SK-N-SH (cell line): ENCODE measurements at regions not wholly inside any gene's neighbourhood (a gene's known extent, or its start where the extent isn't known, plus 50 kb on each side); places are given as distances from the start of the nearest gene placed in this dataset.

Experiments
- CTCF ChIA-PET: fragments of 300-600, 350-600 bp; formaldehyde crosslinking; extraction: SDS; loops from one replicate; lab custom pipeline; 2021; lab: Yijun Ruan, JAX
- POLR2A ChIA-PET: fragments of 350-600 bp; sonication (Branson Sonifier 250); formaldehyde crosslinking; extraction: SDS; loops from one replicate; lab custom pipeline; 2020; ENCODE audit warnings: antibody characterized with exemption, inconsistent platforms; lab: Yijun Ruan, JAX
- DNase-seq: peaks from one replicate; pipeline ENCODE4 v3.0.0; 2012
- H2AFZ ChIP-seq: fragments of 200-600 bp; sonication (generic); 2 replicates; pipeline ENCODE4 v1.8.1; 2016; ENCODE audit warnings: antibody characterized with exemption, mild to moderate bottlenecking, low read depth
- H3F3A ChIP-seq: fragments of 200-600 bp; sonication (generic); replicated peaks from 2 replicates; pipeline ENCODE3; 2016; ENCODE audit warnings: antibody characterized with exemption, mild to moderate bottlenecking; ENCODE audit not compliant: insufficient read depth
- H3K27ac ChIP-seq, 2 experiments: fragments of 200-500 bp in 1 of 2; fragments of 200-600 bp in 1 of 2; sonication (Bioruptor generic) in 1 of 2; sonication (generic), shearing (Covaris generic) in 1 of 2; 2 replicates each; pipeline versions ENCODE4 v1.5.1 to v1.6.1; 2014 to 2016; ENCODE audit warnings: low read depth in 2 of 2, inconsistent platforms in 1 of 2, low read length in 1 of 2, mild to moderate bottlenecking in 1 of 2, mixed read lengths in 1 of 2
- H3K27me3 ChIP-seq: fragments of 200-600 bp; sonication (generic), shearing (Covaris generic); 2 replicates; pipeline ENCODE4 v1.6.1; 2016; ENCODE audit warnings: mixed run types; ENCODE audit not compliant: insufficient read depth
- H3K36me3 ChIP-seq, 2 experiments: fragments of 200-500 bp in 1 of 2; fragments of 200-600 bp in 1 of 2; sonication (Bioruptor generic) in 1 of 2; sonication (generic) in 1 of 2; replicated peaks in 1 of 2; 2 replicates each; pipeline versions ENCODE3 to v1.5.1; 2014 to 2016; ENCODE audit warnings: low read length in 1 of 2, mild to moderate bottlenecking in 1 of 2; ENCODE audit not compliant: insufficient read depth in 2 of 2, control insufficient read depth in 1 of 2
- H3K4me1 ChIP-seq, 2 experiments: fragments of 200-500 bp in 1 of 2; fragments of 200-600 bp in 1 of 2; sonication (Bioruptor generic) in 1 of 2; sonication (generic), shearing (Covaris generic) in 1 of 2; 2 replicates each; pipeline versions ENCODE4 v1.5.1 to v1.6.1; 2014 to 2016; ENCODE audit warnings: low read depth in 1 of 2, low read length in 1 of 2, mixed run types in 1 of 2; ENCODE audit not compliant: insufficient read depth in 2 of 2, control insufficient read depth in 1 of 2
- H3K4me2 ChIP-seq: fragments of 200-600 bp; sonication (generic), shearing (Covaris generic); 2 replicates; pipeline ENCODE4 v1.6.1; 2017; ENCODE audit warnings: mixed run types
- H3K4me3 ChIP-seq, 2 experiments: fragments of 200-500 bp in 1 of 2; fragments of 200-600 bp in 1 of 2; sonication (Bioruptor generic) in 1 of 2; sonication (generic), shearing (Covaris generic) in 1 of 2; 2 replicates each; pipeline versions ENCODE4 v1.5.1 to v1.8.1; 2014 to 2016; ENCODE audit warnings: low read depth in 2 of 2, inconsistent platforms in 1 of 2, low read length in 1 of 2, mild to moderate bottlenecking in 1 of 2, mixed read lengths in 1 of 2, moderate library complexity in 1 of 2
- H3K79me2 ChIP-seq: fragments of 200-600 bp; sonication (generic); 2 replicates; pipeline ENCODE4 v1.8.1; 2017; ENCODE audit warnings: mild to moderate bottlenecking; ENCODE audit not compliant: insufficient read depth
- H3K9ac ChIP-seq: fragments of 200-600 bp; sonication (generic); 2 replicates; pipeline ENCODE4 v1.6.1; 2017; ENCODE audit warnings: mixed run types
- H3K9me2 ChIP-seq: fragments of 200-600 bp; sonication (generic); 2 replicates; pipeline ENCODE4 v1.6.1; 2017; ENCODE audit warnings: mixed run types
- H3K9me3 ChIP-seq: fragments of 200-600 bp; sonication (generic); 2 replicates; pipeline ENCODE4 v1.6.1; 2017; ENCODE audit warnings: mixed run types, mild to moderate bottlenecking, moderate library complexity
- H4K20me1 ChIP-seq: fragments of 200-600 bp; sonication (generic); 2 replicates; pipeline ENCODE4 v1.6.1; 2017; ENCODE audit warnings: mild to moderate bottlenecking, mixed run types; ENCODE audit not compliant: insufficient read depth
- EP300 ChIP-seq, 2 experiments: IDR thresholded peaks; 2 replicates each; pipeline versions ENCODE4 v1.4.0 to v1.6.1; 2012; ENCODE audit warnings: borderline replicate concordance in 1 of 2, low read depth in 1 of 2, low read length in 1 of 2
- FOSL2 ChIP-seq: IDR thresholded peaks from 2 replicates; pipeline ENCODE4 v1.4.0; 2012; ENCODE audit warnings: low read depth, mild to moderate bottlenecking, moderate library complexity, borderline replicate concordance
- GATA2 ChIP-seq: sonication (generic); formaldehyde crosslinking; IDR thresholded peaks from 2 replicates; pipeline ENCODE4 v1.5.0; 2020; ENCODE audit warnings: mild to moderate bottlenecking, missing genetic modification reagents
- JUND ChIP-seq: IDR thresholded peaks from 2 replicates; pipeline ENCODE4 v1.4.0; 2012
- RCOR1 ChIP-seq: fragments of 150-350 bp; IDR thresholded peaks from 2 replicates; pipeline ENCODE4 v1.6.1; 2017; ENCODE audit warnings: antibody characterized with exemption, low read length
- SIN3A ChIP-seq: IDR thresholded peaks from 2 replicates; pipeline ENCODE4 v1.6.1; 2012; ENCODE audit warnings: low read depth, mild to moderate bottlenecking, low read length, moderate library complexity, borderline replicate concordance
- TEAD4 ChIP-seq: IDR thresholded peaks from 2 replicates; pipeline ENCODE4 v1.4.0; 2012; ENCODE audit warnings: mild to moderate bottlenecking, borderline replicate concordance; ENCODE audit not compliant: insufficient read depth
- USF2 ChIP-seq: fragments of 150-350 bp; IDR thresholded peaks from 2 replicates; pipeline ENCODE4 v1.6.1; 2017; ENCODE audit warnings: antibody characterized with exemption, low read length, low read depth, borderline replicate concordance
- ZBTB33 ChIP-seq: IDR thresholded peaks from 2 replicates; pipeline ENCODE4 v1.4.0; 2012; ENCODE audit warnings: low read depth, borderline replicate concordance
- WGBS: methylation state at CpG from one replicate; pipeline ENCODE4 v1.1.6; 2017; ENCODE audit warnings: low lambda C conversion rate; 5-methylcytosine and 5-hydroxymethylcytosine counted together

GRCh38 chr15:96960711-96961480, 630.4 kb downstream of the NR2F2 start:
- 2% methylated on average over 4 of the region's 4 CpGs for WGBS
- no peak overlapping the region for H3K9ac ChIP-seq
- H2AFZ ChIP-seq = no peak overlapping the region
- no peaks in the 10 kb centered on the region for H3K79me2 ChIP-seq
- no peaks in the 10 kb centered on the region for H3K9me2 ChIP-seq
- TF ChIP-seq GATA2 (CRISPR knock-in tag) = no peak
- no peak for TF ChIP-seq EP300 (IDR thresholded peaks at IDR 0.05; ENCODE audit: borderline replicate concordance in 1 of 2, low read depth in 1 of 2, low read length in 1 of 2)
- TF ChIP-seq JUND = no peak
- no peaks in the 10 kb centered on the region for H3K9me3 ChIP-seq
- CTCF ChIA-PET = no interaction called here
- POLR2A ChIA-PET = no interaction called here
- H3K27me3 ChIP-seq = no peaks in the 10 kb centered on the region
- H3F3A ChIP-seq = no peaks in the 10 kb centered on the region
- H3K27ac ChIP-seq = no peak overlapping the region
- H4K20me1 ChIP-seq = no peaks in the 10 kb centered on the region
- no peaks in the 10 kb centered on the region for H3K36me3 ChIP-seq
- H3K4me3 ChIP-seq = no peak overlapping the region
- no peak for DNase-seq
- no peak overlapping the region for H3K4me2 ChIP-seq
- no peaks in the 10 kb centered on the region for H3K4me1 ChIP-seq

- Histone ChIP-seq H3K79me2 (no peaks in the 10 kb centered on the region), H3K27me3 (no peaks in the 10 kb centered on the region), H3K9me3 (no peaks in the 10 kb centered on the region), H3K27ac (no peak overlapping the region), H3K36me3 (no peaks in the 10 kb centered on the region), H3K9me2 (no peaks in the 10 kb centered on the region), H3K9ac (no peak overlapping the region), H3K4me3 (no peak overlapping the region), H4K20me1 (no peaks in the 10 kb centered on the region), H3K4me2 (no peak overlapping the region), H3K4me1 (no peaks in the 10 kb centered on the region), H3F3A (no peaks in the 10 kb centered on the region), H2AFZ (no peak overlapping the region)
- CTCF ChIA-PET = no interaction called here
- POLR2A ChIA-PET = no interaction called here
- DNase-seq = no peak
- TF ChIP-seq RCOR1 = no peak
- TF ChIP-seq TEAD4 = no peak
- TF ChIP-seq ZBTB33 = no peak
- TF ChIP-seq SIN3A = no peak
- no peak for TF ChIP-seq USF2
- no peak for TF ChIP-seq FOSL2
- 3% methylated on average over 3 of the region's 3 CpGs for WGBS
Observed at GRCh38 chr15:96966554-96966953, 636.1 kb downstream of the NR2F2 start.
